Esophagus muscularis mucosa (tissue), 4 donors: ENCODE measurements at regions not wholly inside any gene's neighbourhood (a gene's known extent, or its start where the extent isn't known, plus 50 kb on each side); places are given as distances from the start of the nearest gene placed in this dataset.

Experiments used
- DNase-seq: peaks from one replicate; pipeline ENCODE4 v3.0.0-alpha.2; 2017; ENCODE audit errors: extremely low spot score
- H3K27ac ChIP-seq, 4 donors: fragments of 200-600 bp; sonication (generic); replicated peaks in 1 of 4; 1 replicate in 3 of 4; 2 replicates in 1 of 4; pipeline ENCODE4 v1.5.1; 2016 to 2019; ENCODE audit warnings: mild to moderate bottlenecking in 1 of 4
- H3K27me3 ChIP-seq, 4 donors: fragments of 200-600 bp; sonication (generic); one replicate each; pipeline versions ENCODE4 v1.5.1 to v1.6.0; 2016 to 2019
- H3K36me3 ChIP-seq, 4 donors: fragments of 200-600 bp; sonication (generic); one replicate each; pipeline ENCODE4 v1.5.1; 2016 to 2019
- H3K4me1 ChIP-seq, 4 donors: fragments of 200-600 bp; sonication (generic); one replicate each; pipeline ENCODE4 v1.5.1; 2016 to 2019
- H3K4me3 ChIP-seq, 4 donors: fragments of 200-600 bp; sonication (generic); 1 replicate in 2 of 4; 2 replicates in 2 of 4; pipeline ENCODE4 v1.5.1; 2016 to 2019; ENCODE audit warnings: mild to moderate bottlenecking in 4 of 4, moderate library complexity in 1 of 4
- H3K9me3 ChIP-seq, 4 donors: fragments of 200-600 bp; sonication (generic); 1 replicate in 3 of 4; 2 replicates in 1 of 4; pipeline ENCODE4 v1.5.1; 2016 to 2019
- CTCF ChIP-seq, 3 experiments: fragments of 200-600 bp in 2 of 3; fragments of 450-650 bp in 1 of 3; sonication (generic) in 2 of 3; IDR thresholded peaks; one replicate each; pipeline ENCODE4 v1.5.1; 2017 to 2019; ENCODE audit warnings: antibody characterized with exemption in 3 of 3, mild to moderate bottlenecking in 2 of 3, moderate library complexity in 1 of 3
- EP300 ChIP-seq: sonication (generic); formaldehyde crosslinking; IDR thresholded peaks from one replicate; pipeline ENCODE4 v1.6.1; 2017; ENCODE audit warnings: antibody characterized with exemption
- POLR2A ChIP-seq: fragments of 450-650 bp; IDR thresholded peaks from one replicate; pipeline ENCODE4 v1.6.1; 2017; ENCODE audit warnings: antibody characterized with exemption, moderate library complexity, mild to moderate bottlenecking, low read depth
- POLR2AphosphoS5 ChIP-seq, 2 donors: sonication (generic); formaldehyde crosslinking; IDR thresholded peaks; one replicate each; pipeline ENCODE4 v1.6.1; 2017; ENCODE audit warnings: antibody characterized with exemption in 2 of 2
- WGBS: methylation state at CpG from one replicate; pipeline ENCODE4 v1.1.5; 2018; 5-methylcytosine and 5-hydroxymethylcytosine counted together
- intact Hi-C: fragments of 100-400 bp; cut with DNase I; formaldehyde crosslinking; loops from one replicate; pipeline ENCODE4 v1.15.1; 2023

DNA sequence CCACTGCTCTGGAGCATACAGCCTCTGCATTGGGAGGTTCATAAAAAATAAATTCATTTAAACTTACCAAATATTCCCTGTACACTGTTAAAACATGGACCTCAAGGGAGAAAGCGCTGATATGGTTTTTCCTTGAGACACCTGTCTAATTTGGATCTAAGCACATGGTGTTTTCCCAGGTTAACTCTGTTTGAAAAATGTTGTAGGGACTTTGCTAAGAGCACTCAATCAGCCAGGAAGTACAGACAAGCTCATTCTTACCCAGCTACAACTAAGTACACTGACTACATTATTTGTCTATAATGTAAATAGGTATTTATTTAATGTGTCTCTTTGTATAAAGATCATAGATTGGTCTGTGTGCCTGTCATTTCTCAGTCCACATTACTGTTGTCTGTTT, 61.8 kb upstream of the BCAR3 start:
- Histone ChIP-seq H3K27ac (no peak overlapping the region), H3K27me3 (no peaks in the 10 kb centered on the region), H3K36me3 (no peaks in the 10 kb centered on the region), H3K9me3 (no peaks in the 10 kb centered on the region), H3K4me3 (no peak overlapping the region), H3K4me1 (peaks cover 4 to 12% (median 6%) of the 10 kb centered on the region in 4 donors)
- WGBS = 100% methylated on average over 1 of the region's 1 CpG
- TF ChIP-seq POLR2AphosphoS5 (IDR thresholded peaks at IDR 0.05) (no peak), POLR2A (no peak), EP300 (no peak), CTCF (IDR thresholded peaks at IDR 0.05) (no peak)
- DNase-seq = no peak
- intact Hi-C loops = no loop called here

GRCh38 chr1:93740601-93741031, 59.0 kb upstream of the BCAR3 start:
- intact Hi-C loops = no loop called here
- no peak overlapping the region for H3K27ac ChIP-seq
- DNase-seq = no peak
- peaks cover 4 to 14% (median 6%) of the 10 kb centered on the region in 4 donors for H3K4me1 ChIP-seq
- WGBS = 84% methylated on average over 12 of the region's 12 CpGs
- no peaks in the 10 kb centered on the region for H3K9me3 ChIP-seq
- no peak overlapping the region for H3K4me3 ChIP-seq
- no peaks in the 10 kb centered on the region for H3K36me3 ChIP-seq
- no peak for TF ChIP-seq POLR2A
- no peak for TF ChIP-seq CTCF (IDR thresholded peaks at IDR 0.05)
- TF ChIP-seq POLR2AphosphoS5 (IDR thresholded peaks at IDR 0.05) = no peak
- TF ChIP-seq EP300 = no peak
- no peaks in the 10 kb centered on the region for H3K27me3 ChIP-seq

GRCh38 chr1:93740157-93740556, 58.5 kb upstream of the BCAR3 start:
- H3K36me3 ChIP-seq = no peaks in the 10 kb centered on the region
- TF ChIP-seq POLR2AphosphoS5 (IDR thresholded peaks at IDR 0.05) (no peak), EP300 (no peak), POLR2A (no peak), CTCF (IDR thresholded peaks at IDR 0.05) (no peak)
- H3K4me1 ChIP-seq = peaks cover 4 to 14% (median 6%) of the 10 kb centered on the region in 4 donors
- 100% methylated on average over 3 of the region's 3 CpGs for WGBS
- H3K4me3 ChIP-seq = no peak overlapping the region
- DNase-seq = no peak
- no peak overlapping the region for H3K27ac ChIP-seq
- H3K9me3 ChIP-seq = no peaks in the 10 kb centered on the region
- intact Hi-C loops = no loop called here
- no peaks in the 10 kb centered on the region for H3K27me3 ChIP-seq

DNA sequence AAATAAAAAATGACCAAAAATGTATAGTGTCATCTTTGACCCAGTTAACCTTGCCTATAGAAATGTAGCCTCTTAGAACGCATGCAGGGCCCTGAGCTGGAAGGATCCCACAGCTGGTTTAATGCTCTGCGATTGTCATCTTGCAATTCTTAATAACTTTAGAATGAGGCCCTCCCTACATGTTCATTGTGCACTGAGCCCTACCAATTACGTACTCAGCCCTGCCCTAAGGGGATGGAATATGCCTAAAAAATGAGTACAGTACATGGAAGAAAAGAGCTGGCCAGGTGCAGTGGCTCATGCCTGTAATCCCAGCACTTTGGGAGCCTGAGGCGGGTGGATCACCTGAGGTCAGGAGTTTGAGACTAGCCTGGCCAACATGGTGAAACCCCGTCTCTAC, 57.8 kb upstream of the BCAR3 start:
- intact Hi-C loops = no loop called here
- no peaks in the 10 kb centered on the region for H3K9me3 ChIP-seq
- WGBS = 95% methylated on average over 5 of the region's 5 CpGs
- H3K4me1 ChIP-seq = peaks cover 4 to 14% (median 6%) of the 10 kb centered on the region in 4 donors
- no peak for TF ChIP-seq EP300
- no peak for TF ChIP-seq POLR2A
- no peak for TF ChIP-seq CTCF (IDR thresholded peaks at IDR 0.05)
- no peak for TF ChIP-seq POLR2AphosphoS5 (IDR thresholded peaks at IDR 0.05)
- no peak overlapping the region for H3K4me3 ChIP-seq
- no peak for DNase-seq
- H3K27ac ChIP-seq = no peak overlapping the region
- no peaks in the 10 kb centered on the region for H3K27me3 ChIP-seq
- no peaks in the 10 kb centered on the region for H3K36me3 ChIP-seq

GRCh38 chr1:93738926-93739325, 57.3 kb upstream of the BCAR3 start:
- 88% methylated on average over 5 of the region's 5 CpGs for WGBS
- H3K4me3 ChIP-seq = no peak overlapping the region
- peaks cover 4 to 14% (median 6%) of the 10 kb centered on the region in 4 donors for H3K4me1 ChIP-seq
- TF ChIP-seq POLR2AphosphoS5 (IDR thresholded peaks at IDR 0.05) (no peak), POLR2A (no peak), CTCF (IDR thresholded peaks at IDR 0.05) (no peak), EP300 (no peak)
- H3K27ac ChIP-seq = no peak overlapping the region
- H3K36me3 ChIP-seq = no peaks in the 10 kb centered on the region
- H3K27me3 ChIP-seq = no peaks in the 10 kb centered on the region
- DNase-seq = no peak
- intact Hi-C loops = no loop called here
- H3K9me3 ChIP-seq = no peaks in the 10 kb centered on the region
